AG08396 (cell line): ENCODE measurements at regions not wholly inside any gene's neighbourhood (a gene's known extent, or its start where the extent isn't known, plus 50 kb on each side); places are given as distances from the start of the nearest gene placed in this dataset.
"Not testable (repeated sequence)": the region's sequence is repeated elsewhere in the genome, so short reads cannot be mapped to it uniquely, and the experiment has no call there.

ENCODE experiments used
- DNase-seq: peaks from one replicate; pipeline ENCODE4 v3.0.0; 2012; ENCODE audit warnings: low spot score, mixed read lengths

DNA sequence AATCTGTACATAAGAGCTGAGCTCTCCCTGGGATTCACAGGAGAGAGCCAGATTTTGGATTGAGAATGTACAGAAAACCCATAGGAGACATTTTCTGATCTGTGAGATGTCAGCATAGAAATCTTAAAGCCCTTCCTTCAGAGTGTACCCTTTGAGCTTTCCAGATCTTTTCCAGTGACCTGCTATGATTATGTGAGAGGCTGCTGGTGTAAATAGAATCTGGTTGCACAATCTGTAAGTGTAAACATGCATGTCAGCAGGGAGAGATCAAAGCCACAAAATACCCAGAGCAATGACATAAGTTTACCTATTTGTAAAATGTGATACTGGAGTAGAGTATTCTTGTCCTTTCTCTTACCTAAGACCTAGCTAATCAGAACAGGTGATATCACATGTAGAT lies 471.9 kb downstream of the FOXD4L5 start:
- DNase-seq: not testable (repeated sequence)

GRCh38 chr9:64778667-64779066 lies 506.3 kb downstream of the FOXD4L5 start:
- DNase-seq: not testable (repeated sequence)

GRCh38 chr9:64776269-64776668 lies 508.7 kb downstream of the FOXD4L5 start:
- not testable (repeated sequence) for DNase-seq

DNA sequence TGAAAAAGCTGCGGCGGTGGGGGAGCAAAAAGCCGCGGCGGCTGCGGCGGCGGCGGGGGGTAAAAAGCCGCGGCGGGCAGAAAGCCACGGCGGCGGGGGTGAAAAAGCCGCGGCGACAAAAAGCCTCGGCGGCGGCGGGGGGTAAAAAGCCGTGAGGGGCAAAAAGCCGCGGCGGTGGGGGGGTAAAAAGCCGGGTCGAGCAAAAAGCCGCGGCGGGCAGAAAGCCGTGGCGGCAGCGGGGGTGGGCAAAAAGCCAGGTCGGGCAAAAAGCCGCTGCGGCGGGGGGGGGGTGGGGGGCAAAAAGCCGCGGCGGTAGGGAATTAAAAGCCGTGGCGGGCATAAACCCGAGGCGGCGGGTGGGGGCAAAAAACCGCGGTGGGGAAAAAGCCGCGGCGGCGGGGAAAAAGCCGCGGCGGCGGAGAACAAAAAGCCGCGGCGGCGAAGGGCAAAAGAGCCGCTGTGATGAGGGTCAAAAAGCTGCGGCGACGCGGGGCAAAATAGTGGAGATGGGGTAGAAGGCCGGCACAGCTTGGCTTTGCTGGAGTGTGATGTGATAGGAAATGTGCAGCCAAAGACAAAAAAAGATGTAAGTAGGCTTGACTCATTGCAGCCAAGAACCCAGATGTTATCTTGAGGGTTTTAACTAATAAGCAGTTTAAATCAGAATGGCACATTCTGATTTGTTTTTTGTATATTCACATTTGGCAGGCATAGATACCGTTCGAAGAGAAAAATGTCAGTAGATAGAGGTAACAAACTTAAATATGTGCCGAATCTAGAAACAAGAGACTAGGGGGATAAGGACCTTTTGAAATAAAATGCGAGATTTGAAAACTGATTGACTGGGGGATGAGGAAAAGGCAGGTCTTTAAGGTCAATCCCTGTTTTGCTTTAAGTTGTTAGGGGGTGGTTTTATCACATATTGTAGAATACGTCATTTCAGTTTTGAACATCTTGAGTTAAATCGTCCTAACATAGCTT lies 509.9 kb downstream of the FOXD4L5 start:
- DNase-seq: not testable (repeated sequence)

GRCh38 chr9:64774004-64774812 lies 510.8 kb downstream of the FOXD4L5 start:
- DNase-seq: not testable (repeated sequence)

GRCh38 chr9:64773491-64773931 lies 511.5 kb downstream of the FOXD4L5 start:
- DNase-seq: peak; percentile 9

- DNase-seq: not testable (repeated sequence)
Observed at GRCh38 chr9:64772751-64773331, 512.2 kb downstream of the FOXD4L5 start.

- DNase-seq: not testable (repeated sequence)
Observed at GRCh38 chr9:64772123-64772736, 512.8 kb downstream of the FOXD4L5 start.
